BJ (cell line): ENCODE measurements at regions not wholly inside any gene's neighbourhood (a gene's known extent, or its start where the extent isn't known, plus 50 kb on each side); places are given as distances from the start of the nearest gene placed in this dataset.

ENCODE experiments used
- CTCF ChIA-PET: fragments of 350-600 bp; formaldehyde crosslinking; extraction: SDS; loops from one replicate; lab custom pipeline; 2021; ENCODE audit warnings: antibody characterized with exemption, inconsistent platforms; lab: Yijun Ruan, JAX
- POLR2A ChIA-PET: fragments of 300-600 bp; sonication (Branson Sonifier 250); formaldehyde crosslinking; extraction: SDS; loops from one replicate; lab custom pipeline; 2021; ENCODE audit warnings: antibody characterized with exemption; lab: Charles Lee
- DNase-seq: peaks from one replicate; pipeline ENCODE4 v3.0.0-alpha.2; 2011; ENCODE audit warnings: low read depth
- H3K27me3 ChIP-seq: 2 replicates; pipeline ENCODE4 v1.6.0; 2011; ENCODE audit warnings: low read length; ENCODE audit not compliant: control insufficient read depth, insufficient read depth
- H3K36me3 ChIP-seq: 2 replicates; pipeline ENCODE4 v1.5.1; 2011; ENCODE audit warnings: low read length; ENCODE audit not compliant: control insufficient read depth, insufficient read depth
- H3K4me3 ChIP-seq: 2 replicates; pipeline ENCODE4 v1.5.1; 2011; ENCODE audit warnings: low read depth, mild to moderate bottlenecking, control low read depth, low read length
- TF ChIP-seq, protein P1 (sequence below): IDR thresholded peaks from 2 replicates; pipeline ENCODE4 v1.5.1; 2011; ENCODE audit warnings: low read depth, mild to moderate bottlenecking, control low read depth, inconsistent platforms, low read length, moderate library complexity; ENCODE audit not compliant: insufficient read depth

GRCh38 chr12:84247931-84248330 lies 664.7 kb downstream of the SLC6A15 start:
- POLR2A ChIA-PET: no interaction called here
- CTCF ChIA-PET: interaction anchor here (0.7 kb wide), 1 partner anchor 394 kb away, joined by 4 read pairs; no protein-coding TSS in a partner anchor
- no peaks in the 10 kb centered on the region for H3K36me3 ChIP-seq
- H3K27me3 ChIP-seq: no peaks in the 10 kb centered on the region
- H3K4me3 ChIP-seq: no peak overlapping the region
- TF ChIP-seq, protein P1, sequence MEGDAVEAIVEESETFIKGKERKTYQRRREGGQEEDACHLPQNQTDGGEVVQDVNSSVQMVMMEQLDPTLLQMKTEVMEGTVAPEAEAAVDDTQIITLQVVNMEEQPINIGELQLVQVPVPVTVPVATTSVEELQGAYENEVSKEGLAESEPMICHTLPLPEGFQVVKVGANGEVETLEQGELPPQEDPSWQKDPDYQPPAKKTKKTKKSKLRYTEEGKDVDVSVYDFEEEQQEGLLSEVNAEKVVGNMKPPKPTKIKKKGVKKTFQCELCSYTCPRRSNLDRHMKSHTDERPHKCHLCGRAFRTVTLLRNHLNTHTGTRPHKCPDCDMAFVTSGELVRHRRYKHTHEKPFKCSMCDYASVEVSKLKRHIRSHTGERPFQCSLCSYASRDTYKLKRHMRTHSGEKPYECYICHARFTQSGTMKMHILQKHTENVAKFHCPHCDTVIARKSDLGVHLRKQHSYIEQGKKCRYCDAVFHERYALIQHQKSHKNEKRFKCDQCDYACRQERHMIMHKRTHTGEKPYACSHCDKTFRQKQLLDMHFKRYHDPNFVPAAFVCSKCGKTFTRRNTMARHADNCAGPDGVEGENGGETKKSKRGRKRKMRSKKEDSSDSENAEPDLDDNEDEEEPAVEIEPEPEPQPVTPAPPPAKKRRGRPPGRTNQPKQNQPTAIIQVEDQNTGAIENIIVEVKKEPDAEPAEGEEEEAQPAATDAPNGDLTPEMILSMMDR: no peak
- DNase-seq: no peak

DNA sequence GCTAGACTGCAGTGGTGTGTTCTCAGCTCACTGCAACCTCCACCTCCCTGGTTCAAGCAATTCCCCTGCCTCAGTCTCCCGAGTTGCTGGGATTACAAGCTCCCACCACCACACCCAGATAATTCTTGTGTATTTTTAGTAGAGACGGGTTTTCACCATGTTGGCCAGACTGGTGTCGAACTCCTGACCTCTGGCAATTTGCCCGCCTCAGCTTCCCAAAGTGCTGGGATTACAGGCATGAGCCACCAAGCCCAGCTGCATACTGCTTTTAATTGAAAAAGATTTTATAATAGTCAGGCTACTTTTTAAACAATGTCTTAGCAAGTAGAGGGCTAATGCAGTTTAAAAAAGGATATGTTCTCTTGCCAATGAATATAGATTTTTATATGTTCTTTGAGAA lies 668.9 kb downstream of the SLC6A15 start:
- TF ChIP-seq, protein P1: no peak
- Histone ChIP-seq H3K36me3 (no peaks in the 10 kb centered on the region), H3K27me3 (no peaks in the 10 kb centered on the region), H3K4me3 (no peak overlapping the region)
- ChIA-PET POLR2A (no interaction called here), CTCF (no interaction called here)
- DNase-seq: no peak

- TF ChIP-seq, protein P1: no peak
- Histone ChIP-seq H3K36me3 (no peaks in the 10 kb centered on the region), H3K4me3 (no peak overlapping the region), H3K27me3 (no peaks in the 10 kb centered on the region)
- no peak for DNase-seq
- POLR2A ChIA-PET: no interaction called here
- CTCF ChIA-PET: no interaction called here
These were observed 689.8 kb downstream of the SLC6A15 start for GRCh38 chr12:84222841-84223240.

DNA sequence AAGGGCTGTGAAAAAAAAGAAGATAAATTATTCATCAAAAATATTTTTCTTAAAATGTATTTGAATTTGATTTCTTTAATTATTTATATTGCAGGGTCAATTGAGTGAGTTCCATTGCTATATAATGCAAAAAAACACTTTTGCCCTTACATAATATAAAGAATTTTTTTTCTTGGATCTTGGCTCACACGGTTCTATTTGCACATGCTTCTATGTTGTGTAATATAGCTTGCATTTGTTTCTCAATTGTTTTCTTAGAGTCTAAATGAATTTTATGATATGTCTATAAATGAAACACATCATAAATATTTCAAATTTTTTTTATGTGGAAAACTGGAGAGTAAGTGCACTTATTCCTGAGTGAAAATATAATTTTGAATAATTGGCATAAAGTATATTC lies 694.2 kb downstream of the SLC6A15 start:
- Histone ChIP-seq H3K36me3 (no peaks in the 10 kb centered on the region), H3K27me3 (no peaks in the 10 kb centered on the region), H3K4me3 (no peak overlapping the region)
- TF ChIP-seq, protein P1: no peak
- no peak for DNase-seq
- CTCF ChIA-PET: no interaction called here
- POLR2A ChIA-PET: no interaction called here

DNA sequence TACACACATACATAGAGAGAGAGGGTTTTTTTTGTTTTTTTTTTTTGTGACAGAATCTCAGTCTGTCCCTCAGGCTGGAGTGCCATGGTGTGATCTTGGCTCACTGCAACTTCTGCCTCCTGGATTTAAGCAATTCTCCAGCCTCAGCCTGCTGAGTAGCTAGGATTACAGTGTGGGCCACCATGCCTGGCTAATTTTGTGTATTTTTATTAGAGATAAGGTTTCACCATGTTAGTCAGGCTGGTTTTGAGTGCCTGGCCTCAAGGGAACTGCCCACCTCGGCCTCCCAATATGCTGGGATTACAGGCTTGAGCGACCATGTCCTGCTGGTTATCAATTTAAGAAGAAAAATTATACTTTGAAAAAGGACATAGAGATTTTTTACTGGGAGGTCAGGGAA lies 710.6 kb downstream of the SLC6A15 start:
- no peak overlapping the region for H3K4me3 ChIP-seq
- ChIA-PET POLR2A (no interaction called here), CTCF (no interaction called here)
- no peaks in the 10 kb centered on the region for H3K36me3 ChIP-seq
- no peaks in the 10 kb centered on the region for H3K27me3 ChIP-seq
- TF ChIP-seq, protein P1: no peak
- DNase-seq: no peak
